Astrocyte (in vitro differentiated cells and primary cell): ENCODE measurements at regions not wholly inside any gene's neighbourhood (a gene's known extent, or its start where the extent isn't known, plus 50 kb on each side); places are given as distances from the start of the nearest gene placed in this dataset.

ENCODE experiments used
- EZH2 ChIP-seq: IDR thresholded peaks from 2 replicates; pipeline ENCODE4 v1.6.1; 2012; ENCODE audit warnings: mild to moderate bottlenecking, low read length, inconsistent platforms; ENCODE audit not compliant: insufficient read depth
- TF ChIP-seq, protein P1 (sequence below): IDR thresholded peaks from 2 replicates; pipeline ENCODE4 v1.5.1; 2011; ENCODE audit warnings: low read depth, mild to moderate bottlenecking, inconsistent platforms, low read length, moderate library complexity; ENCODE audit not compliant: insufficient read depth

DNA sequence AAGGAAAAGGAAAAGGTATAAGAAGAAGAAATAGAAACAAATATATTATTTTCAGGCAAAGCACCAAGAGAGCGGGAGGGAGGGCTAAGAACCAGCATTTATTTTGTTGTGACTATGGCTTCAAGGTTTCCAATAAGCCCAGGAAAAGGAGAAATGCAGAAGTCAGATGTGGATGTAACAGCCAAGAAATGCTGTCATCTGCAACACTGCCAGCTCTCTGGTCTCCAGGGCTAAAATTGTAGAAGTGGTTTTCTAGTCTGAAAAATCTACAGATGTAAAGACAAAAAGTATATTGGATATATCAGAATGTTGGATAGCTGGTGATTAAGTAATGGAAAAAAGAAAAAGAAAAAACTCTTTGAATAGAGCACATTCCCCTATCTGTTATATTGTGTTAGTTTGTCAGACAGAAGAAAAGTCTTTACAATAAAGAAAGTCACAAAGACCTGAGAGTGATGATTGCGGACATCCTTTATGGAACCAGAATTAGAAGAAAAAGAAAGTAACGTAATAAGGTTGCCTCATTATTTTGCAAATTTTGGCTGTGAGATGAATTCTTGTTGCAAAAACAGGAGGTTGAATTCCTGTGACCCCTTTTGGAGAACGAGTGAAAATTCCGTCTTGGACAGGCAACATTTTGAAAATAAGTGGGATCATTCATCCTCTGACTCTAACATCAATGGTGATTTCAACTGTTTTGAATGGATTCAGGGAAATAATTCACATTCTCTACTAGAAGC lies 938.1 kb downstream of the TTLL7 start:
- TF ChIP-seq, protein P1, sequence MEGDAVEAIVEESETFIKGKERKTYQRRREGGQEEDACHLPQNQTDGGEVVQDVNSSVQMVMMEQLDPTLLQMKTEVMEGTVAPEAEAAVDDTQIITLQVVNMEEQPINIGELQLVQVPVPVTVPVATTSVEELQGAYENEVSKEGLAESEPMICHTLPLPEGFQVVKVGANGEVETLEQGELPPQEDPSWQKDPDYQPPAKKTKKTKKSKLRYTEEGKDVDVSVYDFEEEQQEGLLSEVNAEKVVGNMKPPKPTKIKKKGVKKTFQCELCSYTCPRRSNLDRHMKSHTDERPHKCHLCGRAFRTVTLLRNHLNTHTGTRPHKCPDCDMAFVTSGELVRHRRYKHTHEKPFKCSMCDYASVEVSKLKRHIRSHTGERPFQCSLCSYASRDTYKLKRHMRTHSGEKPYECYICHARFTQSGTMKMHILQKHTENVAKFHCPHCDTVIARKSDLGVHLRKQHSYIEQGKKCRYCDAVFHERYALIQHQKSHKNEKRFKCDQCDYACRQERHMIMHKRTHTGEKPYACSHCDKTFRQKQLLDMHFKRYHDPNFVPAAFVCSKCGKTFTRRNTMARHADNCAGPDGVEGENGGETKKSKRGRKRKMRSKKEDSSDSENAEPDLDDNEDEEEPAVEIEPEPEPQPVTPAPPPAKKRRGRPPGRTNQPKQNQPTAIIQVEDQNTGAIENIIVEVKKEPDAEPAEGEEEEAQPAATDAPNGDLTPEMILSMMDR: no peak
- no peak for TF ChIP-seq EZH2
